Liver (tissue), 3 donors: ENCODE measurements at regions not wholly inside any gene's neighbourhood (a gene's known extent, or its start where the extent isn't known, plus 50 kb on each side); places are given as distances from the start of the nearest gene placed in this dataset.

Source experiments
- CTCF ChIP-seq: fragments of 150-350 bp; IDR thresholded peaks from 2 replicates; pipeline ENCODE4 v1.5.1; 2017; ENCODE audit warnings: improper control_type of control experiment, low read depth, low read length; ENCODE audit not compliant: missing input control
- MAX ChIP-seq: IDR thresholded peaks from 2 replicates; pipeline ENCODE4 v1.6.1; 2016; ENCODE audit warnings: antibody characterized with exemption
- SP1 ChIP-seq: IDR thresholded peaks from 2 replicates; pipeline ENCODE4 v1.6.1; 2018; ENCODE audit warnings: antibody characterized with exemption, mild to moderate bottlenecking
- YY1 ChIP-seq: IDR thresholded peaks from 2 replicates; pipeline ENCODE4 v1.6.1; 2016; ENCODE audit warnings: antibody characterized with exemption, mild to moderate bottlenecking
- donor health status: healthy.
- donor health status: healthy.

GRCh38 chr6:147906361-147906760 lies 397.9 kb downstream of the SAMD5 start:
- TF ChIP-seq SP1 (no peak), CTCF (no peak), MAX (no peak), YY1 (no peak)
